Panc1 (cell line): ENCODE measurements at regions not wholly inside any gene's neighbourhood (a gene's known extent, or its start where the extent isn't known, plus 50 kb on each side); places are given as distances from the start of the nearest gene placed in this dataset.

Source experiments
- ATAC-seq: fragments of 200-7000 bp; cut with Tn5 transposase; 2 replicates; pipeline ENCODE4 v1.9.1; 2020; ENCODE audit warnings: mild to moderate bottlenecking, moderate library complexity
- BruUV-seq: library from RNA; stranded (reverse); fragments of 400-500 nt; replicated peaks from 2 replicates; lab custom pipeline; 2021; lab: Mats Ljungman, UMichigan
- CTCF ChIA-PET: fragments of 300-600 bp; sonication (Branson Sonifier 250); formaldehyde crosslinking; loops from one replicate; lab custom pipeline; 2022; ENCODE audit warnings: antibody characterized with exemption; lab: Charles Lee
- POLR2A ChIA-PET: fragments of 300-600 bp; sonication (Branson Sonifier 250); formaldehyde crosslinking; loops from one replicate; lab custom pipeline; 2022; ENCODE audit warnings: antibody characterized with exemption; lab: Charles Lee
- DNase-seq: peaks from one replicate; pipeline ENCODE4 v3.0.0-alpha.2; 2010; ENCODE audit warnings: low read depth, low spot score
- H3K27ac ChIP-seq: 2 replicates; pipeline ENCODE4 v1.5.1; 2011; ENCODE audit warnings: mild to moderate bottlenecking, low read length, inconsistent platforms
- H3K27me3 ChIP-seq: fragments of 200-500 bp; sonication (Bioruptor generic); 2 replicates; pipeline ENCODE4 v1.6.0; 2014; ENCODE audit warnings: low read length, inconsistent platforms; ENCODE audit not compliant: control insufficient read depth, insufficient read depth
- H3K36me3 ChIP-seq: fragments of 200-500 bp; sonication (Bioruptor generic); 2 replicates; pipeline ENCODE4 v1.5.1; 2014; ENCODE audit warnings: inconsistent platforms, mild to moderate bottlenecking, low read length, moderate library complexity; ENCODE audit not compliant: control insufficient read depth, insufficient read depth
- H3K4me1 ChIP-seq: 2 replicates; pipeline ENCODE4 v1.5.1; 2011; ENCODE audit warnings: inconsistent platforms, mild to moderate bottlenecking, low read length, moderate library complexity; ENCODE audit not compliant: control insufficient read depth, insufficient read depth
- H3K4me3 ChIP-seq, 2 experiments: 2 replicates each; pipeline ENCODE4 v1.5.1; 2011 to 2012; ENCODE audit warnings: low read depth in 2 of 2, low read length in 2 of 2, mild to moderate bottlenecking in 2 of 2, inconsistent platforms in 1 of 2, moderate library complexity in 1 of 2
- H3K9me3 ChIP-seq: fragments of 200-500 bp; sonication (Bioruptor generic); 2 replicates; pipeline ENCODE4 v1.5.1; 2014; ENCODE audit warnings: low read depth, mild to moderate bottlenecking, inconsistent platforms, low read length, moderate library complexity; ENCODE audit not compliant: control insufficient read depth, insufficient read depth
- CTCF ChIP-seq: fragments of 450-650 bp; IDR thresholded peaks from 2 replicates; pipeline ENCODE4 v1.5.1; 2017; ENCODE audit warnings: mild to moderate bottlenecking
- POLR2AphosphoS5 ChIP-seq: IDR thresholded peaks from 2 replicates; pipeline ENCODE4 v1.6.1; 2012; ENCODE audit warnings: mild to moderate bottlenecking, low read depth, low read length, moderate library complexity
- REST ChIP-seq, 2 experiments: IDR thresholded peaks; 2 replicates each; pipeline ENCODE4 v1.6.1; 2011 to 2012; ENCODE audit warnings: low read depth in 2 of 2, control low read depth in 1 of 2, low read length in 1 of 2, mild to moderate bottlenecking in 1 of 2, moderate library complexity in 1 of 2; ENCODE audit not compliant: insufficient read depth in 1 of 2
- SIN3A ChIP-seq: IDR thresholded peaks from 2 replicates; pipeline ENCODE4 v1.6.1; 2012; ENCODE audit warnings: low read depth, mild to moderate bottlenecking, low read length, moderate library complexity, borderline replicate concordance; ENCODE audit not compliant: insufficient read depth
- TCF7L2 ChIP-seq: IDR thresholded peaks from 2 replicates; pipeline ENCODE4 v1.6.1; 2011; ENCODE audit warnings: mild to moderate bottlenecking, low read depth, low read length, inconsistent platforms
- in situ Hi-C: cut with HindIII; loops from 2 replicates; pipeline ENCODE4 v1.10.0; 2016; ENCODE audit warnings: low sequenced_read_pairs, low pct_unique_long_range_greater_than_20kb
- intact Hi-C: fragments of 100-400 bp; cut with micrococcal nuclease; formaldehyde crosslinking; loops from one replicate; pipeline ENCODE4 v1.10.0; 2022; ENCODE audit not compliant: unreplicated experiment

- TF ChIP-seq POLR2AphosphoS5 (no peak), CTCF (no peak), REST (IDR thresholded peaks at IDR 0.05; ENCODE audit: insufficient read depth in 1 of 2, low read depth in 2 of 2, low read length in 1 of 2) (no peak), TCF7L2 (no peak), SIN3A (no peak)
- H3K36me3 ChIP-seq, result no peaks in the 10 kb centered on the region
- no peak overlapping the region for H3K4me3 ChIP-seq
- H3K27ac ChIP-seq, result no peak overlapping the region
- intact Hi-C loops (no loop called here), in situ Hi-C loops (no loop called here)
- ChIA-PET CTCF (no interaction called here), POLR2A (no interaction called here)
- no peak for ATAC-seq
- BruUV-seq, result no TSS peak
- no peaks in the 10 kb centered on the region for H3K27me3 ChIP-seq
- H3K4me1 ChIP-seq, result no peaks in the 10 kb centered on the region
- no peaks in the 10 kb centered on the region for H3K9me3 ChIP-seq
- no peak for DNase-seq
Observed at GRCh38 chr14:58725226-58725625, 87.5 kb downstream of the DACT1 start.

GRCh38 chr14:58725871-58726270 is 88.1 kb downstream of the DACT1 start:
- BruUV-seq, result no TSS peak
- ATAC-seq (no peak), DNase-seq (no peak)
- no peaks in the 10 kb centered on the region for H3K36me3 ChIP-seq
- ChIA-PET POLR2A (no interaction called here), CTCF (no interaction called here)
- intact Hi-C loops (no loop called here), in situ Hi-C loops (no loop called here)
- H3K4me3 ChIP-seq, result no peak overlapping the region
- TF ChIP-seq CTCF (no peak), POLR2AphosphoS5 (no peak), TCF7L2 (no peak), SIN3A (no peak), REST (IDR thresholded peaks at IDR 0.05; ENCODE audit: insufficient read depth in 1 of 2, low read depth in 2 of 2, low read length in 1 of 2) (no peak)
- H3K4me1 ChIP-seq, result no peaks in the 10 kb centered on the region
- H3K27ac ChIP-seq, result no peak overlapping the region
- no peaks in the 10 kb centered on the region for H3K9me3 ChIP-seq
- no peaks in the 10 kb centered on the region for H3K27me3 ChIP-seq
